ENCODE measurements at regions not wholly inside any gene's neighbourhood (a gene's known extent, or its start where the extent isn't known, plus 50 kb on each side); places are given as distances from the start of the nearest gene placed in this dataset.

DNA sequence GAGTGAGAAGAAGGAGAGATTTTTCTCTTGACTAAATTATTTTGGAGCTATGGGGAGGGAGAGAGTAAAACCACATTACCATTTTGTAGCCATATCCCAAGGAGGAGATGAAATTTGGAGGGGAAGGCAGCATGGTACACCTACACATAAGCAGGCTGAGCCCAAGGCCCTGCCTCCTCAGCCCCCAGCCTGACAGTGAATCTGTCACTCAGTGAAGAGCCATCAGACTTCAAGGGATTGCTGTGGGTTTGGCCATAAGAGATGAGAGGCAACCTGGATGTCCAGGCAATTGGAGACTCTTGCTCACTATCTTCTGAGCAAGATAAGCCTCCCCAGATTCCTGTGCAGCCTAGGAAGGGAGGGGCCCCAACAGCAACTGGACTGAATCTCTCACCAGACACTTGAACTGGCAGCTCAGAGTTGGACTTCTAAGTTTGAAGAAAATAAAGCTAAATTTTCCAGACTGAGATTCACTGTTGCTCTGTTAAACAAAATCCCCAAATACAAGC is 216.6 kb downstream of the SEMA6A start:
- H4K5ac ChIP-seq (ENCODE audit: insufficient read length, low read depth, low read length): no peak overlapping the region
- CTCF ChIA-PET (ENCODE audit: partially characterized antibody): interaction anchor here (0.8 to 3.6 kb wide), 8 partner anchors 15 to 216 kb away, joined by 3 to 13 read pairs (median 4); no protein-coding TSS in a partner anchor
- no peak overlapping the region for H3K23ac ChIP-seq (ENCODE audit: insufficient read length)
- H3K36me3 ChIP-seq (ENCODE audit: control insufficient read depth in 2 of 4, insufficient read depth in 4 of 4, low read length in 3 of 4): no peaks in the 10 kb centered on the region
- H3K27ac ChIP-seq (ENCODE audit: low read depth, low read length): no peak overlapping the region
- no peak overlapping the region for H3K56ac ChIP-seq (replicated peaks; ENCODE audit: insufficient read length, low read depth, low read length)
- H2AK5ac ChIP-seq (ENCODE audit: low read depth, low read length): no peak overlapping the region
- no peak overlapping the region for H3K18ac ChIP-seq (ENCODE audit: extremely low read depth, low read length)
- H3K23me2 ChIP-seq (ENCODE audit: low read depth, low read length): peaks cover 2% of the 10 kb centered on the region; the same call in 1 of the 2 replicates
- H3K79me2 ChIP-seq (ENCODE audit: control insufficient read depth in 1 of 2, insufficient read depth in 2 of 2, low read length in 2 of 2): no peaks in the 10 kb centered on the region
- no peak overlapping the region for H2BK15ac ChIP-seq (ENCODE audit: low read length)
- no peak overlapping the region for H2BK20ac ChIP-seq (ENCODE audit: low read length)
- H3K4ac ChIP-seq (replicated peaks; ENCODE audit: insufficient read length, low read depth, low read length): no peak overlapping the region
- H4K8ac ChIP-seq (ENCODE audit: extremely low read depth, insufficient read depth, low read length): no peak overlapping the region
- H4K20me1 ChIP-seq (replicated peaks in 1 of 2; ENCODE audit: control insufficient read depth in 1 of 2, insufficient read depth in 2 of 2, low read length in 2 of 2): no peaks in the 10 kb centered on the region
- POLR2A ChIA-PET (ENCODE audit: partially characterized antibody): no interaction called here
- H3K27me3 ChIP-seq (replicated peaks in 1 of 4; ENCODE audit: control insufficient read depth in 3 of 4, extremely low read depth in 1 of 4, insufficient read depth in 3 of 4, low read length in 3 of 4): peaks cover 0 to 5% (median 3%) of the 10 kb centered on the region in 4 experiments; a peak in 4 of 7 replicates
- H4K91ac ChIP-seq (replicated peaks; ENCODE audit: insufficient read length, low read length): no peak overlapping the region
- H2BK12ac ChIP-seq (ENCODE audit: low read depth, low read length): no peak overlapping the region
- H3K4me1 ChIP-seq (replicated peaks in 1 of 4; ENCODE audit: control insufficient read depth in 3 of 4, insufficient read depth in 4 of 4, low read length in 3 of 4): peaks cover 0 to 8% (median 2%) of the 10 kb centered on the region in 4 experiments; a peak in 6 of 7 replicates
- no peak overlapping the region for H3K4me3 ChIP-seq (ENCODE audit: extremely low read depth in 1 of 4, insufficient read depth in 2 of 4, low read depth in 3 of 4, low read length in 4 of 4)
- H3K14ac ChIP-seq (ENCODE audit: insufficient read length): no peak overlapping the region
- H2AFZ ChIP-seq (ENCODE audit: low read length): no peak overlapping the region
- H3K9me3 ChIP-seq (ENCODE audit: insufficient read depth in 2 of 2, low read depth in 1 of 2, low read length in 1 of 2): peaks cover 0 to 4% of the 10 kb centered on the region in 2 experiments; a peak in 1 of 4 replicates
- no peak overlapping the region for H2BK120ac ChIP-seq (replicated peaks; ENCODE audit: low read depth, low read length)
- no peak overlapping the region for H3K4me2 ChIP-seq (ENCODE audit: insufficient read depth in 1 of 2, low read depth in 2 of 2, low read length in 2 of 2)
- no peaks in the 10 kb centered on the region for H3K79me1 ChIP-seq (ENCODE audit: low read depth, low read length)
- H3K9ac ChIP-seq (replicated peaks in 1 of 4; ENCODE audit: extremely low read depth in 1 of 4, low read depth in 3 of 4, low read length in 3 of 4): no peak overlapping the region
- no peak overlapping the region for H2BK5ac ChIP-seq (ENCODE audit: low read depth, low read length)
- FAIRE-seq (no peak), DNase-seq (ENCODE audit: low read depth in 1 of 2, low spot score in 2 of 2) (no peak)
- TF ChIP-seq, protein P1, sequence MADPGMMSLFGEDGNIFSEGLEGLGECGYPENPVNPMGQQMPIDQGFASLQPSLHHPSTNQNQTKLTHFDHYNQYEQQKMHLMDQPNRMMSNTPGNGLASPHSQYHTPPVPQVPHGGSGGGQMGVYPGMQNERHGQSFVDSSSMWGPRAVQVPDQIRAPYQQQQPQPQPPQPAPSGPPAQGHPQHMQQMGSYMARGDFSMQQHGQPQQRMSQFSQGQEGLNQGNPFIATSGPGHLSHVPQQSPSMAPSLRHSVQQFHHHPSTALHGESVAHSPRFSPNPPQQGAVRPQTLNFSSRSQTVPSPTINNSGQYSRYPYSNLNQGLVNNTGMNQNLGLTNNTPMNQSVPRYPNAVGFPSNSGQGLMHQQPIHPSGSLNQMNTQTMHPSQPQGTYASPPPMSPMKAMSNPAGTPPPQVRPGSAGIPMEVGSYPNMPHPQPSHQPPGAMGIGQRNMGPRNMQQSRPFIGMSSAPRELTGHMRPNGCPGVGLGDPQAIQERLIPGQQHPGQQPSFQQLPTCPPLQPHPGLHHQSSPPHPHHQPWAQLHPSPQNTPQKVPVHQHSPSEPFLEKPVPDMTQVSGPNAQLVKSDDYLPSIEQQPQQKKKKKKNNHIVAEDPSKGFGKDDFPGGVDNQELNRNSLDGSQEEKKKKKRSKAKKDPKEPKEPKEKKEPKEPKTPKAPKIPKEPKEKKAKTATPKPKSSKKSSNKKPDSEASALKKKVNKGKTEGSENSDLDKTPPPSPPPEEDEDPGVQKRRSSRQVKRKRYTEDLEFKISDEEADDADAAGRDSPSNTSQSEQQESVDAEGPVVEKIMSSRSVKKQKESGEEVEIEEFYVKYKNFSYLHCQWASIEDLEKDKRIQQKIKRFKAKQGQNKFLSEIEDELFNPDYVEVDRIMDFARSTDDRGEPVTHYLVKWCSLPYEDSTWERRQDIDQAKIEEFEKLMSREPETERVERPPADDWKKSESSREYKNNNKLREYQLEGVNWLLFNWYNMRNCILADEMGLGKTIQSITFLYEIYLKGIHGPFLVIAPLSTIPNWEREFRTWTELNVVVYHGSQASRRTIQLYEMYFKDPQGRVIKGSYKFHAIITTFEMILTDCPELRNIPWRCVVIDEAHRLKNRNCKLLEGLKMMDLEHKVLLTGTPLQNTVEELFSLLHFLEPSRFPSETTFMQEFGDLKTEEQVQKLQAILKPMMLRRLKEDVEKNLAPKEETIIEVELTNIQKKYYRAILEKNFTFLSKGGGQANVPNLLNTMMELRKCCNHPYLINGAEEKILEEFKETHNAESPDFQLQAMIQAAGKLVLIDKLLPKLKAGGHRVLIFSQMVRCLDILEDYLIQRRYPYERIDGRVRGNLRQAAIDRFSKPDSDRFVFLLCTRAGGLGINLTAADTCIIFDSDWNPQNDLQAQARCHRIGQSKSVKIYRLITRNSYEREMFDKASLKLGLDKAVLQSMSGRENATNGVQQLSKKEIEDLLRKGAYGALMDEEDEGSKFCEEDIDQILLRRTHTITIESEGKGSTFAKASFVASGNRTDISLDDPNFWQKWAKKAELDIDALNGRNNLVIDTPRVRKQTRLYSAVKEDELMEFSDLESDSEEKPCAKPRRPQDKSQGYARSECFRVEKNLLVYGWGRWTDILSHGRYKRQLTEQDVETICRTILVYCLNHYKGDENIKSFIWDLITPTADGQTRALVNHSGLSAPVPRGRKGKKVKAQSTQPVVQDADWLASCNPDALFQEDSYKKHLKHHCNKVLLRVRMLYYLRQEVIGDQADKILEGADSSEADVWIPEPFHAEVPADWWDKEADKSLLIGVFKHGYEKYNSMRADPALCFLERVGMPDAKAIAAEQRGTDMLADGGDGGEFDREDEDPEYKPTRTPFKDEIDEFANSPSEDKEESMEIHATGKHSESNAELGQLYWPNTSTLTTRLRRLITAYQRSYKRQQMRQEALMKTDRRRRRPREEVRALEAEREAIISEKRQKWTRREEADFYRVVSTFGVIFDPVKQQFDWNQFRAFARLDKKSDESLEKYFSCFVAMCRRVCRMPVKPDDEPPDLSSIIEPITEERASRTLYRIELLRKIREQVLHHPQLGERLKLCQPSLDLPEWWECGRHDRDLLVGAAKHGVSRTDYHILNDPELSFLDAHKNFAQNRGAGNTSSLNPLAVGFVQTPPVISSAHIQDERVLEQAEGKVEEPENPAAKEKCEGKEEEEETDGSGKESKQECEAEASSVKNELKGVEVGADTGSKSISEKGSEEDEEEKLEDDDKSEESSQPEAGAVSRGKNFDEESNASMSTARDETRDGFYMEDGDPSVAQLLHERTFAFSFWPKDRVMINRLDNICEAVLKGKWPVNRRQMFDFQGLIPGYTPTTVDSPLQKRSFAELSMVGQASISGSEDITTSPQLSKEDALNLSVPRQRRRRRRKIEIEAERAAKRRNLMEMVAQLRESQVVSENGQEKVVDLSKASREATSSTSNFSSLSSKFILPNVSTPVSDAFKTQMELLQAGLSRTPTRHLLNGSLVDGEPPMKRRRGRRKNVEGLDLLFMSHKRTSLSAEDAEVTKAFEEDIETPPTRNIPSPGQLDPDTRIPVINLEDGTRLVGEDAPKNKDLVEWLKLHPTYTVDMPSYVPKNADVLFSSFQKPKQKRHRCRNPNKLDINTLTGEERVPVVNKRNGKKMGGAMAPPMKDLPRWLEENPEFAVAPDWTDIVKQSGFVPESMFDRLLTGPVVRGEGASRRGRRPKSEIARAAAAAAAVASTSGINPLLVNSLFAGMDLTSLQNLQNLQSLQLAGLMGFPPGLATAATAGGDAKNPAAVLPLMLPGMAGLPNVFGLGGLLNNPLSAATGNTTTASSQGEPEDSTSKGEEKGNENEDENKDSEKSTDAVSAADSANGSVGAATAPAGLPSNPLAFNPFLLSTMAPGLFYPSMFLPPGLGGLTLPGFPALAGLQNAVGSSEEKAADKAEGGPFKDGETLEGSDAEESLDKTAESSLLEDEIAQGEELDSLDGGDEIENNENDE (IDR thresholded peaks at IDR 0.05; ENCODE audit: insufficient replicate concordance, low read length): no peak

All from H1 (cell line).